ENCODE measurements at regions not wholly inside any gene's neighbourhood (a gene's known extent, or its start where the extent isn't known, plus 50 kb on each side); places are given as distances from the start of the nearest gene placed in this dataset.

GRCh38 chr22:48895831-48896765 is 931.6 kb downstream of the BRD1 start:
- TF ChIP-seq EP300 (IDR thresholded peaks at IDR 0.05): no peak
- no peak for TF ChIP-seq CTCF (IDR thresholded peaks at IDR 0.05)
- TF ChIP-seq POLR2A (IDR thresholded peaks at IDR 0.05): no peak
